Testis (tissue), 2 donors: ENCODE measurements at regions not wholly inside any gene's neighbourhood (a gene's known extent, or its start where the extent isn't known, plus 50 kb on each side); places are given as distances from the start of the nearest gene placed in this dataset.

Experiments
- POLR2A ChIP-seq: fragments of 450-650 bp; IDR thresholded peaks from one replicate; pipeline ENCODE4 v1.6.1; 2017; ENCODE audit warnings: antibody characterized with exemption, mild to moderate bottlenecking, moderate library complexity
- TF ChIP-seq, protein P1 (sequence below), 3 experiments: fragments of 450-650 bp in 2 of 3; fragments of 200-600 bp in 1 of 3; sonication (generic) in 1 of 3; IDR thresholded peaks; one replicate each; pipeline ENCODE4 v1.5.1; 2016 to 2019; ENCODE audit warnings: antibody characterized with exemption in 3 of 3, mild to moderate bottlenecking in 2 of 3, moderate library complexity in 1 of 3

DNA sequence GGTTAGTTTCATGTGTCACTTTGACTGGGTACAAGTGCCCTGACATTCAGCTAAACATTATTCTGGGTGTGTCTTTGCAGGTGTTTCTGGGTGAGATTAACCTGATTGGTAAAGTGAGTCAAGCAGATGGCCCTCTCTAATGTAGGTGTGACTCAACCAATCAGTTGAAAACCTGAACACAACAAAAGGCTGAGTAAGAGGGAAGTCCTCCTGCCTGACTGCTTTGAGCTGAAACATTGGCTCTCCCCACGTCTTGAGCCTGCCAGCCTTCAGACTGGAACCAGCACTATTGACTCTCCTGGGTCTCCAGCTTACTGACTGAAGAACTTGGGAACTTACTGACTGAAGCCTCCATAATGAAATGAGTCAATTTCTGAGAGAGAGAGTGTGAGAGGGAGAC, 70.0 kb upstream of the C21orf91 start:
- TF ChIP-seq, protein P1, sequence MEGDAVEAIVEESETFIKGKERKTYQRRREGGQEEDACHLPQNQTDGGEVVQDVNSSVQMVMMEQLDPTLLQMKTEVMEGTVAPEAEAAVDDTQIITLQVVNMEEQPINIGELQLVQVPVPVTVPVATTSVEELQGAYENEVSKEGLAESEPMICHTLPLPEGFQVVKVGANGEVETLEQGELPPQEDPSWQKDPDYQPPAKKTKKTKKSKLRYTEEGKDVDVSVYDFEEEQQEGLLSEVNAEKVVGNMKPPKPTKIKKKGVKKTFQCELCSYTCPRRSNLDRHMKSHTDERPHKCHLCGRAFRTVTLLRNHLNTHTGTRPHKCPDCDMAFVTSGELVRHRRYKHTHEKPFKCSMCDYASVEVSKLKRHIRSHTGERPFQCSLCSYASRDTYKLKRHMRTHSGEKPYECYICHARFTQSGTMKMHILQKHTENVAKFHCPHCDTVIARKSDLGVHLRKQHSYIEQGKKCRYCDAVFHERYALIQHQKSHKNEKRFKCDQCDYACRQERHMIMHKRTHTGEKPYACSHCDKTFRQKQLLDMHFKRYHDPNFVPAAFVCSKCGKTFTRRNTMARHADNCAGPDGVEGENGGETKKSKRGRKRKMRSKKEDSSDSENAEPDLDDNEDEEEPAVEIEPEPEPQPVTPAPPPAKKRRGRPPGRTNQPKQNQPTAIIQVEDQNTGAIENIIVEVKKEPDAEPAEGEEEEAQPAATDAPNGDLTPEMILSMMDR (IDR thresholded peaks at IDR 0.05) = no peak
- no peak for TF ChIP-seq POLR2A
